ENCODE measurements at regions not wholly inside any gene's neighbourhood (a gene's known extent, or its start where the extent isn't known, plus 50 kb on each side); places are given as distances from the start of the nearest gene placed in this dataset.

- no peak for TF ChIP-seq CTCF (IDR thresholded peaks at IDR 0.05)
- no peak for TF ChIP-seq POLR2AphosphoS5 (IDR thresholded peaks at IDR 0.05)
Observed at GRCh38 chr3:64278625-64279024, 53.4 kb upstream of the PRICKLE2 start.

All from upper lobe of left lung (tissue), 4 donors.